ENCODE measurements at regions not wholly inside any gene's neighbourhood (a gene's known extent, or its start where the extent isn't known, plus 50 kb on each side); places are given as distances from the start of the nearest gene placed in this dataset.
"Not testable (repeated sequence)": the region's sequence is repeated elsewhere in the genome, so short reads cannot be mapped to it uniquely, and the experiment has no call there.

GRCh38 chr6:25192590-25193459 lies 86.3 kb upstream of the CARMIL1 start:
- DNase-seq, result peak; percentile 57

GRCh38 chr6:25193460-25194171 lies 85.6 kb upstream of the CARMIL1 start:
- peak; percentile 84 for DNase-seq

GRCh38 chr6:25194172-25194678 lies 84.9 kb upstream of the CARMIL1 start:
- no peak for DNase-seq

- DNase-seq, result no peak
These were observed 82.7 kb upstream of the CARMIL1 start for GRCh38 chr6:25196464-25196863.

- no peak for DNase-seq
These were observed 82.1 kb upstream of the CARMIL1 start for GRCh38 chr6:25197111-25197510.

GRCh38 chr6:25199544-25199943 lies 79.6 kb upstream of the CARMIL1 start:
- DNase-seq, result no peak

- DNase-seq, result peak; percentile 41
These were observed 76.7 kb upstream of the CARMIL1 start for GRCh38 chr6:25202504-25202903.

- DNase-seq, result no peak
These were observed 73.5 kb upstream of the CARMIL1 start for GRCh38 chr6:25205629-25206028.

- DNase-seq, result not testable (repeated sequence)
These were observed 71.6 kb upstream of the CARMIL1 start for GRCh38 chr6:25207453-25208155.

GRCh38 chr6:25215881-25216280 lies 63.3 kb upstream of the CARMIL1 start:
- no peak for DNase-seq

GRCh38 chr6:25217302-25217701 lies 61.9 kb upstream of the CARMIL1 start:
- DNase-seq, result no peak

GRCh38 chr6:25217829-25218228 lies 61.3 kb upstream of the CARMIL1 start:
- DNase-seq, result no peak

GRCh38 chr6:25218346-25218745 lies 60.8 kb upstream of the CARMIL1 start:
- DNase-seq, result no peak

- DNase-seq, result no peak
These were observed 59.8 kb upstream of the CARMIL1 start for GRCh38 chr6:25219216-25219916.

- DNase-seq, result no peak
These were observed 59.3 kb upstream of the CARMIL1 start for GRCh38 chr6:25219917-25220278.

GRCh38 chr6:25220857-25221256 lies 58.3 kb upstream of the CARMIL1 start:
- DNase-seq, result no peak

- no peak for DNase-seq
These were observed 57.0 kb upstream of the CARMIL1 start for GRCh38 chr6:25222006-25222678.

- peak; percentile 52 for DNase-seq
These were observed 55.6 kb upstream of the CARMIL1 start for GRCh38 chr6:25223490-25223991.

GRCh38 chr6:25224242-25224641 lies 54.9 kb upstream of the CARMIL1 start:
- DNase-seq, result no peak

GRCh38 chr6:25227854-25228253 lies 51.3 kb upstream of the CARMIL1 start:
- no peak for DNase-seq
